SK-N-SH treated with all-trans-retinoic acid at 6 μM for 48 hours (cell line): ENCODE measurements at regions not wholly inside any gene's neighbourhood (a gene's known extent, or its start where the extent isn't known, plus 50 kb on each side); places are given as distances from the start of the nearest gene placed in this dataset.

Source experiments
- ATAC-seq: fragments of 200-7000 bp; cut with Tn5 transposase; 3 replicates; pipeline ENCODE4 v1.9.1; 2020; ENCODE audit warnings: mild to moderate bottlenecking, moderate library complexity
- ARNTL ChIP-seq: fragments of 450-650 bp; formaldehyde crosslinking; IDR thresholded peaks from 2 replicates; pipeline ENCODE4 v1.5.0; 2020; ENCODE audit warnings: low read depth, mild to moderate bottlenecking, moderate library complexity, borderline replicate concordance
- BACH2 ChIP-seq: fragments of 250-450 bp; sonication (Bioruptor Pico); IDR thresholded peaks from 2 replicates; pipeline ENCODE4 v1.9.0; 2021; ENCODE audit warnings: mild to moderate bottlenecking, borderline replicate concordance
- CSDC2 ChIP-seq: fragments of 250-450 bp; sonication (Bioruptor Pico); IDR thresholded peaks from 2 replicates; pipeline ENCODE4 v1.5.0; 2020; ENCODE audit warnings: mild to moderate bottlenecking, moderate library complexity
- GLIS3 ChIP-seq: fragments of 250-450 bp; sonication (Bioruptor Pico); IDR thresholded peaks from 2 replicates; pipeline ENCODE4 v1.5.0; 2020; ENCODE audit warnings: mild to moderate bottlenecking, moderate library complexity
- ISL1 ChIP-seq: fragments of 250-450 bp; sonication (Bioruptor Pico); IDR thresholded peaks from 2 replicates; pipeline ENCODE4 v2.1.2; 2022; ENCODE audit warnings: mild to moderate bottlenecking, moderate library complexity
- PPARA ChIP-seq: fragments of 250-450 bp; sonication (Bioruptor Pico); IDR thresholded peaks from 2 replicates; pipeline ENCODE4 v1.5.0; 2020; ENCODE audit warnings: mild to moderate bottlenecking, borderline replicate concordance
- RARB ChIP-seq: fragments of 250-450 bp; sonication (Bioruptor Pico); IDR thresholded peaks from 2 replicates; pipeline ENCODE4 v1.8.0; 2021; ENCODE audit warnings: mild to moderate bottlenecking, moderate library complexity
- SNAI2 ChIP-seq: fragments of 250-450 bp; sonication (Bioruptor Pico); IDR thresholded peaks from 2 replicates; pipeline ENCODE4 v1.5.0; 2020; ENCODE audit warnings: mild to moderate bottlenecking, moderate library complexity
- TCF4 ChIP-seq: fragments of 250-450 bp; sonication (Bioruptor Pico); IDR thresholded peaks from 2 replicates; pipeline ENCODE4 v1.8.0; 2021; ENCODE audit warnings: mild to moderate bottlenecking, moderate library complexity, borderline replicate concordance
- TOX ChIP-seq: fragments of 250-450 bp; sonication (Bioruptor Pico); IDR thresholded peaks from 2 replicates; pipeline ENCODE4 v1.8.0; 2021; ENCODE audit warnings: mild to moderate bottlenecking, moderate library complexity, borderline replicate concordance
- ZC3H10 ChIP-seq: fragments of 250-450 bp; sonication (Bioruptor Pico); IDR thresholded peaks from 2 replicates; pipeline ENCODE4 v1.5.1; 2021; ENCODE audit warnings: mild to moderate bottlenecking, moderate library complexity
- ZFP3 ChIP-seq: fragments of 250-450 bp; sonication (Bioruptor Pico); IDR thresholded peaks from 2 replicates; pipeline ENCODE4 v1.5.0; 2020; ENCODE audit warnings: mild to moderate bottlenecking, moderate library complexity
- ZFP30 ChIP-seq: fragments of 450-650 bp; formaldehyde crosslinking; IDR thresholded peaks from 2 replicates; pipeline ENCODE4 v1.5.0; 2022; ENCODE audit warnings: mild to moderate bottlenecking, moderate library complexity
- ZNF565 ChIP-seq: fragments of 450-650 bp; formaldehyde crosslinking; conservative IDR thresholded peaks from 2 replicates; pipeline ENCODE4 v1.5.0; 2020; ENCODE audit warnings: low read depth, mild to moderate bottlenecking, moderate library complexity
- ZNF8 ChIP-seq: fragments of 450-650 bp; formaldehyde crosslinking; IDR thresholded peaks from 2 replicates; pipeline ENCODE4 v1.5.0; 2020; ENCODE audit warnings: mild to moderate bottlenecking, moderate library complexity
- TF ChIP-seq, protein P1 (sequence below): fragments of 250-450 bp; sonication (Bioruptor Pico); IDR thresholded peaks from 2 replicates; pipeline ENCODE4 v1.5.1; 2020; ENCODE audit warnings: low read depth, mild to moderate bottlenecking, moderate library complexity
- TF ChIP-seq, protein P2 (sequence below): fragments of 250-450 bp; sonication (Bioruptor Pico); IDR thresholded peaks from 2 replicates; pipeline ENCODE4 v1.5.1; 2021; ENCODE audit warnings: mild to moderate bottlenecking, moderate library complexity
- TF ChIP-seq, protein P3 (sequence below): fragments of 250-450 bp; sonication (Bioruptor Pico); IDR thresholded peaks from 2 replicates; pipeline ENCODE4 v1.8.0; 2021; ENCODE audit warnings: low read depth, mild to moderate bottlenecking, moderate library complexity, borderline replicate concordance
- TF ChIP-seq, protein P4 (sequence below): fragments of 250-450 bp; sonication (Bioruptor Pico); IDR thresholded peaks from 2 replicates; pipeline ENCODE4 v1.5.0; 2020; ENCODE audit warnings: mild to moderate bottlenecking, moderate library complexity
- TF ChIP-seq, protein P5 (sequence below): fragments of 250-450 bp; sonication (Bioruptor Pico); IDR thresholded peaks from 2 replicates; pipeline ENCODE4 v1.8.0; 2020; ENCODE audit warnings: mild to moderate bottlenecking, moderate library complexity, borderline replicate concordance

DNA sequence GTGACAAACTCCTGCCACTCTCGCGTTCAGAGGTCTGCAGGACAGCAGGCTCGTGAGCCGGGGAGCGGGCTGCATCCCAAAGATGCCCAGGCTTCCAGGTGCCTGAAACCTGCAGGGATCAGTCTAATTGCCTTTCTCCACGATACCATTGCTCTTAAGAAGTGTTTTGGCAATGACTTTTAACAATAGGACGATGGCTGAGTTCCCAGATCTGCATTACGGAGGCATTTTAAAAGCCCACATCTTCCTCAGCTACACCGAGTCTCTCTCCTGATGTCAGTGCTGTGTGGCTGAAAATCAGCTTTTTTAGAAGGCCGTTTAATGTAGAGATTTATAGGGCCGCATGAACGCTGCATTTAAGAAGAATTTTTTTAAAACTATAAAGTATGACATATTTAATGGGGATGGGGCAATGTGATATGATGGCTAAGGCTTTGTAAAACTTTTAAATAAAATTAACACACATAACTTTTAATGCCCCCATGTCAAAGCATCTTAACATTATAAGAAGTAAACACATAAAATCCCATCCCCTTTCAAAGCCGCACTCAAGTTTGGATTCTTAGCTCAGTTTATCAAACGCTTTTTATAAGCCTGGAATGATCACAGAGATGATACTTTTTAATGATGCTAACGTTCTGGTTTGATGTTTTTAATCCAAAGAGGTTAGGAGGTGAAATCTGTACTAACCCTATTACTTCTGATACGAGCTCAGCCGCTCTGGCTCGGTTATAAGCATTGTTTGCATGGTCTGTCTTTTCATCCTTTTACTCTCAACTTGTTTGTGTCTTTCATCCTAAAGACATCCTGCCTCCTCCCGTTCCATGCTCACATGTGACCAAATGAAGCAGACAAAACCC is 386.0 kb downstream of the SMOC2 start:
- no peak for ATAC-seq
- TF ChIP-seq, protein P1, sequence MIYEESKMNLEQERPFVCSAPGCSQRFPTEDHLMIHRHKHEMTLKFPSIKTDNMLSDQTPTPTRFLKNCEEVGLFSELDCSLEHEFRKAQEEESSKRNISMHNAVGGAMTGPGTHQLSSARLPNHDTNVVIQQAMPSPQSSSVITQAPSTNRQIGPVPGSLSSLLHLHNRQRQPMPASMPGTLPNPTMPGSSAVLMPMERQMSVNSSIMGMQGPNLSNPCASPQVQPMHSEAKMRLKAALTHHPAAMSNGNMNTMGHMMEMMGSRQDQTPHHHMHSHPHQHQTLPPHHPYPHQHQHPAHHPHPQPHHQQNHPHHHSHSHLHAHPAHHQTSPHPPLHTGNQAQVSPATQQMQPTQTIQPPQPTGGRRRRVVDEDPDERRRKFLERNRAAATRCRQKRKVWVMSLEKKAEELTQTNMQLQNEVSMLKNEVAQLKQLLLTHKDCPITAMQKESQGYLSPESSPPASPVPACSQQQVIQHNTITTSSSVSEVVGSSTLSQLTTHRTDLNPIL, result no peak
- TF ChIP-seq ZC3H10 (no peak), CSDC2 (no peak), TOX (no peak), RARB (CRISPR knock-in tag) (no peak), ZFP30 (CRISPR knock-in tag) (no peak), SNAI2 (CRISPR knock-in tag) (no peak), ZNF8 (CRISPR knock-in tag) (no peak)
- TF ChIP-seq, protein P2, sequence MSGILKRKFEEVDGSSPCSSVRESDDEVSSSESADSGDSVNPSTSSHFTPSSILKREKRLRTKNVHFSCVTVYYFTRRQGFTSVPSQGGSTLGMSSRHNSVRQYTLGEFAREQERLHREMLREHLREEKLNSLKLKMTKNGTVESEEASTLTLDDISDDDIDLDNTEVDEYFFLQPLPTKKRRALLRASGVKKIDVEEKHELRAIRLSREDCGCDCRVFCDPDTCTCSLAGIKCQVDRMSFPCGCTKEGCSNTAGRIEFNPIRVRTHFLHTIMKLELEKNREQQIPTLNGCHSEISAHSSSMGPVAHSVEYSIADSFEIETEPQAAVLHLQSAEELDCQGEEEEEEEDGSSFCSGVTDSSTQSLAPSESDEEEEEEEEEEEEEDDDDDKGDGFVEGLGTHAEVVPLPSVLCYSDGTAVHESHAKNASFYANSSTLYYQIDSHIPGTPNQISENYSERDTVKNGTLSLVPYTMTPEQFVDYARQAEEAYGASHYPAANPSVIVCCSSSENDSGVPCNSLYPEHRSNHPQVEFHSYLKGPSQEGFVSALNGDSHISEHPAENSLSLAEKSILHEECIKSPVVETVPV, result no peak
- TF ChIP-seq, protein P3, sequence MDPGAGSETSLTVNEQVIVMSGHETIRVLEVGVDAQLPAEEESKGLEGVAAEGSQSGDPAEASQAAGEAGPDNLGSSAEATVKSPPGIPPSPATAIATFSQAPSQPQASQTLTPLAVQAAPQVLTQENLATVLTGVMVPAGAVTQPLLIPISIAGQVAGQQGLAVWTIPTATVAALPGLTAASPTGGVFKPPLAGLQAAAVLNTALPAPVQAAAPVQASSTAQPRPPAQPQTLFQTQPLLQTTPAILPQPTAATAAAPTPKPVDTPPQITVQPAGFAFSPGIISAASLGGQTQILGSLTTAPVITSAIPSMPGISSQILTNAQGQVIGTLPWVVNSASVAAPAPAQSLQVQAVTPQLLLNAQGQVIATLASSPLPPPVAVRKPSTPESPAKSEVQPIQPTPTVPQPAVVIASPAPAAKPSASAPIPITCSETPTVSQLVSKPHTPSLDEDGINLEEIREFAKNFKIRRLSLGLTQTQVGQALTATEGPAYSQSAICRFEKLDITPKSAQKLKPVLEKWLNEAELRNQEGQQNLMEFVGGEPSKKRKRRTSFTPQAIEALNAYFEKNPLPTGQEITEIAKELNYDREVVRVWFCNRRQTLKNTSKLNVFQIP (CRISPR knock-in tag), result no peak
- TF ChIP-seq, protein P4, sequence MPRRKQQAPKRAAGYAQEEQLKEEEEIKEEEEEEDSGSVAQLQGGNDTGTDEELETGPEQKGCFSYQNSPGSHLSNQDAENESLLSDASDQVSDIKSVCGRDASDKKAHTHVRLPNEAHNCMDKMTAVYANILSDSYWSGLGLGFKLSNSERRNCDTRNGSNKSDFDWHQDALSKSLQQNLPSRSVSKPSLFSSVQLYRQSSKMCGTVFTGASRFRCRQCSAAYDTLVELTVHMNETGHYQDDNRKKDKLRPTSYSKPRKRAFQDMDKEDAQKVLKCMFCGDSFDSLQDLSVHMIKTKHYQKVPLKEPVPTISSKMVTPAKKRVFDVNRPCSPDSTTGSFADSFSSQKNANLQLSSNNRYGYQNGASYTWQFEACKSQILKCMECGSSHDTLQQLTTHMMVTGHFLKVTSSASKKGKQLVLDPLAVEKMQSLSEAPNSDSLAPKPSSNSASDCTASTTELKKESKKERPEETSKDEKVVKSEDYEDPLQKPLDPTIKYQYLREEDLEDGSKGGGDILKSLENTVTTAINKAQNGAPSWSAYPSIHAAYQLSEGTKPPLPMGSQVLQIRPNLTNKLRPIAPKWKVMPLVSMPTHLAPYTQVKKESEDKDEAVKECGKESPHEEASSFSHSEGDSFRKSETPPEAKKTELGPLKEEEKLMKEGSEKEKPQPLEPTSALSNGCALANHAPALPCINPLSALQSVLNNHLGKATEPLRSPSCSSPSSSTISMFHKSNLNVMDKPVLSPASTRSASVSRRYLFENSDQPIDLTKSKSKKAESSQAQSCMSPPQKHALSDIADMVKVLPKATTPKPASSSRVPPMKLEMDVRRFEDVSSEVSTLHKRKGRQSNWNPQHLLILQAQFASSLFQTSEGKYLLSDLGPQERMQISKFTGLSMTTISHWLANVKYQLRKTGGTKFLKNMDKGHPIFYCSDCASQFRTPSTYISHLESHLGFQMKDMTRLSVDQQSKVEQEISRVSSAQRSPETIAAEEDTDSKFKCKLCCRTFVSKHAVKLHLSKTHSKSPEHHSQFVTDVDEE (CRISPR knock-in tag), result no peak
- TF ChIP-seq, all 23 proteins: peak for 0

DNA sequence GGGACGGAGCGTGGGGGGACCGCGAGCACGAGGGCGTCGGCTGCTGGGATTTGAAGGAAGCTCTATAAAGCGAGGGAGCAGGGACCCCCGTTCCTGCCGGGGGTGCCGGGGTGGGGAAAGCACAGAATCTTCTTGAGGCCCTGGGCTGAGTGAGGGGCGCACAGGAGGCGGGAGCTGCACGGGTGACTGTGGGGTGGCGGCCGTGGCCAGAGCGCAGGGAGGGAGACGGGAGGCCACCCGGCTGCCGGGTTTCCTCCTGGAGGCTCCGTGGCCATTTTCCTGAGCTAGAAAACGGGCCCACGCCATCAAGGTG is 385.1 kb downstream of the SMOC2 start:
- ATAC-seq, result no peak
- TF ChIP-seq, protein P2, result no peak
- no peak for TF ChIP-seq ZC3H10
- TF ChIP-seq, protein P3 (CRISPR knock-in tag), result no peak
- TF ChIP-seq, protein P1, result no peak
- TF ChIP-seq ISL1 (CRISPR knock-in tag), result no peak
- TF ChIP-seq, protein P4 (CRISPR knock-in tag), result no peak
- no peak for TF ChIP-seq ARNTL (CRISPR knock-in tag)
- no peak for TF ChIP-seq ZNF565 (CRISPR knock-in tag)
- TF ChIP-seq PPARA (CRISPR knock-in tag), result no peak
- no peak for TF ChIP-seq RARB (CRISPR knock-in tag)
- TF ChIP-seq TOX, result no peak
- TF ChIP-seq GLIS3 (CRISPR knock-in tag), result no peak
- no peak for TF ChIP-seq TCF4 (CRISPR knock-in tag)
- TF ChIP-seq ZFP30 (CRISPR knock-in tag), result no peak
- no peak for TF ChIP-seq ZFP3 (CRISPR knock-in tag)
- TF ChIP-seq ZNF8 (CRISPR knock-in tag), result no peak
- no peak for TF ChIP-seq SNAI2 (CRISPR knock-in tag)
- TF ChIP-seq BACH2, result no peak
- TF ChIP-seq, protein P5, sequence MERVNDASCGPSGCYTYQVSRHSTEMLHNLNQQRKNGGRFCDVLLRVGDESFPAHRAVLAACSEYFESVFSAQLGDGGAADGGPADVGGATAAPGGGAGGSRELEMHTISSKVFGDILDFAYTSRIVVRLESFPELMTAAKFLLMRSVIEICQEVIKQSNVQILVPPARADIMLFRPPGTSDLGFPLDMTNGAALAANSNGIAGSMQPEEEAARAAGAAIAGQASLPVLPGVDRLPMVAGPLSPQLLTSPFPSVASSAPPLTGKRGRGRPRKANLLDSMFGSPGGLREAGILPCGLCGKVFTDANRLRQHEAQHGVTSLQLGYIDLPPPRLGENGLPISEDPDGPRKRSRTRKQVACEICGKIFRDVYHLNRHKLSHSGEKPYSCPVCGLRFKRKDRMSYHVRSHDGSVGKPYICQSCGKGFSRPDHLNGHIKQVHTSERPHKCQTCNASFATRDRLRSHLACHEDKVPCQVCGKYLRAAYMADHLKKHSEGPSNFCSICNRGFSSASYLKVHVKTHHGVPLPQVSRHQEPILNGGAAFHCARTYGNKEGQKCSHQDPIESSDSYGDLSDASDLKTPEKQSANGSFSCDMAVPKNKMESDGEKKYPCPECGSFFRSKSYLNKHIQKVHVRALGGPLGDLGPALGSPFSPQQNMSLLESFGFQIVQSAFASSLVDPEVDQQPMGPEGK (CRISPR knock-in tag), result no peak
